ENCODE measurements at regions not wholly inside any gene's neighbourhood (a gene's known extent, or its start where the extent isn't known, plus 50 kb on each side); places are given as distances from the start of the nearest gene placed in this dataset.

- ATAC-seq = no peak
- TF ChIP-seq OSR1 (CRISPR knock-in tag; IDR thresholded peaks at IDR 0.05) (no peak), CSDC2 (CRISPR knock-in tag; IDR thresholded peaks at IDR 0.05) (no peak), TOX (CRISPR knock-in tag; IDR thresholded peaks at IDR 0.05; ENCODE audit: borderline replicate concordance) (no peak), TSHZ2 (CRISPR knock-in tag; IDR thresholded peaks at IDR 0.05) (no peak), POU6F1 (CRISPR knock-in tag; IDR thresholded peaks at IDR 0.05; ENCODE audit: borderline replicate concordance, low read depth) (no peak), BACH2 (CRISPR knock-in tag; IDR thresholded peaks at IDR 0.05; ENCODE audit: borderline replicate concordance) (no peak), PPARA (CRISPR knock-in tag; IDR thresholded peaks at IDR 0.05; ENCODE audit: borderline replicate concordance) (no peak), SNAI2 (CRISPR knock-in tag; IDR thresholded peaks at IDR 0.05) (no peak), ISL1 (CRISPR knock-in tag; IDR thresholded peaks at IDR 0.05) (no peak), ZNF70 (CRISPR knock-in tag; IDR thresholded peaks at IDR 0.05) (no peak)
Measured at GRCh38 chr1:21365036-21365435, 74.8 kb upstream of the ECE1 start.

- ATAC-seq = no peak; the same call in 2 of the 3 replicates
- TF ChIP-seq GLIS3 (CRISPR knock-in tag; IDR thresholded peaks at IDR 0.05) = no peak
- no peak for TF ChIP-seq ESRRG (CRISPR knock-in tag; IDR thresholded peaks at IDR 0.05)
- TF ChIP-seq TSHZ2 (CRISPR knock-in tag; IDR thresholded peaks at IDR 0.05) = no peak
- no peak for TF ChIP-seq ZFP30 (CRISPR knock-in tag; IDR thresholded peaks at IDR 0.05)
- TF ChIP-seq ARNTL (CRISPR knock-in tag; IDR thresholded peaks at IDR 0.05; ENCODE audit: borderline replicate concordance, low read depth) = no peak
Measured at GRCh38 chr1:21362096-21362495, 71.8 kb upstream of the ECE1 start.

GRCh38 chr1:21361506-21361905 lies 71.2 kb upstream of the ECE1 start:
- TF ChIP-seq SNAI2 (CRISPR knock-in tag; IDR thresholded peaks at IDR 0.05) = no peak
- ATAC-seq = no peak

GRCh38 chr1:21357161-21357560 lies 66.9 kb upstream of the ECE1 start:
- no peak for ATAC-seq
- TF ChIP-seq ISL1 (CRISPR knock-in tag; IDR thresholded peaks at IDR 0.05) (no peak), PATZ1 (CRISPR knock-in tag; IDR thresholded peaks at IDR 0.05; ENCODE audit: borderline replicate concordance) (no peak), SNAI2 (CRISPR knock-in tag; IDR thresholded peaks at IDR 0.05) (no peak), CREB5 (CRISPR knock-in tag; IDR thresholded peaks at IDR 0.05; ENCODE audit: low read depth) (no peak), POU6F1 (CRISPR knock-in tag; IDR thresholded peaks at IDR 0.05; ENCODE audit: borderline replicate concordance, low read depth) (no peak), ARNTL (CRISPR knock-in tag; IDR thresholded peaks at IDR 0.05; ENCODE audit: borderline replicate concordance, low read depth) (no peak), ZFP30 (CRISPR knock-in tag; IDR thresholded peaks at IDR 0.05) (no peak), CSRNP3 (CRISPR knock-in tag; IDR thresholded peaks at IDR 0.05) (no peak), TSHZ2 (CRISPR knock-in tag; IDR thresholded peaks at IDR 0.05) (no peak), ESRRG (CRISPR knock-in tag; IDR thresholded peaks at IDR 0.05) (no peak), TCF4 (CRISPR knock-in tag; IDR thresholded peaks at IDR 0.05; ENCODE audit: borderline replicate concordance) (no peak)

All from SK-N-SH treated with all-trans-retinoic acid at 6 μM for 48 hours (cell line).